Gastrocnemius medialis (tissue), 4 donors: ENCODE measurements at regions not wholly inside any gene's neighbourhood (a gene's known extent, or its start where the extent isn't known, plus 50 kb on each side); places are given as distances from the start of the nearest gene placed in this dataset.

Experiments used
- ATAC-seq, 2 donors: fragments of 150-250 bp; one replicate each; pipeline ENCODE4 v1.9.1; 2016
- DNase-seq, 2 donors: peaks; one replicate each; pipeline ENCODE4 v3.0.0-alpha.2; 2019
- H3K27ac ChIP-seq, 4 donors: fragments of 200-600 bp; sonication (generic); 1 replicate in 1 of 4; 2 replicates in 3 of 4; pipeline ENCODE4 v1.5.1; 2016 to 2018; ENCODE audit warnings: mild to moderate bottlenecking in 2 of 4, moderate library complexity in 1 of 4
- H3K27me3 ChIP-seq, 3 donors: fragments of 200-600 bp; sonication (generic) in 2 of 3; 1 replicate in 1 of 3; 2 replicates in 2 of 3; pipeline versions ENCODE4 v1.5.1 to v1.6.0; 2016 to 2019; ENCODE audit warnings: mild to moderate bottlenecking in 1 of 3, moderate library complexity in 1 of 3
- H3K36me3 ChIP-seq, 2 donors: fragments of 200-600 bp; sonication (generic) in 1 of 2; one replicate each; pipeline ENCODE4 v1.5.1; 2017 to 2018
- H3K4me1 ChIP-seq, 2 donors: fragments of 200-600 bp; sonication (generic) in 1 of 2; one replicate each; pipeline ENCODE4 v1.5.1; 2016 to 2017; ENCODE audit warnings: mild to moderate bottlenecking in 2 of 2
- H3K4me3 ChIP-seq, 4 donors: fragments of 200-600 bp; sonication (generic) in 3 of 4; 1 replicate in 1 of 4; 2 replicates in 3 of 4; pipeline ENCODE4 v1.5.1; 2016 to 2019; ENCODE audit warnings: mild to moderate bottlenecking in 2 of 4
- H3K9me3 ChIP-seq, 3 donors: fragments of 200-600 bp; sonication (generic) in 2 of 3; 1 replicate in 1 of 3; 2 replicates in 2 of 3; pipeline ENCODE4 v1.5.1; 2016 to 2019
- CTCF ChIP-seq, 5 experiments: fragments of 450-650 bp in 3 of 5; fragments of 200-600 bp in 2 of 5; sonication (generic) in 2 of 5; IDR thresholded peaks in 4 of 5; conservative IDR thresholded peaks in 1 of 5; 1 replicate in 4 of 5; 2 replicates in 1 of 5; pipeline ENCODE4 v1.5.1; 2016 to 2019; ENCODE audit warnings: antibody characterized with exemption in 5 of 5, mild to moderate bottlenecking in 3 of 5, moderate library complexity in 3 of 5
- POLR2A ChIP-seq, 2 donors: fragments of 450-650 bp; IDR thresholded peaks; one replicate each; pipeline ENCODE4 v1.6.1; 2017; ENCODE audit warnings: antibody characterized with exemption in 2 of 2, mild to moderate bottlenecking in 2 of 2, moderate library complexity in 2 of 2
- in situ Hi-C, 4 donors: fragments of 200-750 bp; cut with MboI; loops; one replicate each; pipeline versions ENCODE4 v1.15.0 to v1.8.0; 2017; ENCODE audit warnings: low sequenced_read_pairs in 4 of 4
- intact Hi-C: fragments of 100-400 bp; cut with DNase I; formaldehyde crosslinking; loops from one replicate; pipeline ENCODE4 v1.15.1; 2023; ENCODE audit warnings: low total_unique reads

DNA sequence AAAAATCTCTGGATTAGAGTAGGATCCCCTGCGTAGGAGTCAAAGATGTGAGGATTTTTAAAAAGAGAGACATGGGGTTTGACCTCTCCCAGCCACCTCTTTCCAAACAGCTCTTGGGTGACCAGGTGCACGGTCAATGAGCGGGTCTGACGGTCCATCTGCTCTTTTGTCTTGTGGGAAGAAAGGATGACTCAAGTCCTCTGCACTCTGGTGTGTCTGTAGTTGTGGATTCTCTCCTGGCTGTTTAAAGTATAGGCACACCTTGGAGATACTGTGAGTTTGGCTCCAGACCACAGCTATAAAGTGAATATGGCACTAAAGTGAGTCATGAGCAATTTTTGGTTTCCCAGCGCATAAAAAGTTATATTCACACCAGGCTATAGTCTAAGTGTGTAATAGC lies 209.8 kb downstream of the BMP7 start:
- intact Hi-C loops, result no loop called here

DNA sequence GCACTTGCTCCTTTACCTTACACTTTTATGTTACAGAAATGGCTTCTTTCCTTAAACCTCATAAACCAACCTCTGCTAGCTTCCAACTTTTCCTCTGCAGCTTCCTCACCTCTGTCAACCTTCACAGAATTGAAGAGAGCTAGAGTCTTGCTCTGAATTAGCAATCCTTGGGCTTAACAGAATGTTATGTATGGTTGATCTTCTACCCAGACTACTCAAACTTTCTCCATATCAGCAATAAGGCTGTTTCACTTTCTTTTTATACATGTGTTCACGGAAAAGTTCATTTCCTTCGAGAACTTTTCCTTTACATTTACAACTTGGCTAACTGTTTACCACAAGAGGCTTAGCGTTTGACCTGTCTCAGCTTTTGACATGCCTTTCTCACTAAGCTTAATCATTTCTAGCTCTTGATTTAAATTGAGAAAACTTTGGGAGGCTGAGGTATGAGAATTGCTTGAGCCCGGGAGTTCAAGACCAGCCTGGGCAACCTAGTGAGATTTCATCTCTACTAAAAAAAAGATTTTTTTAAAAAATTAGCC lies 207.3 kb downstream of the BMP7 start:
- H3K27ac ChIP-seq, result no peak overlapping the region
- intact Hi-C loops (no loop called here), in situ Hi-C loops (no loop called here)
- H3K36me3 ChIP-seq, result no peaks in the 10 kb centered on the region
- H3K4me3 ChIP-seq, result no peak overlapping the region
- DNase-seq (no peak), ATAC-seq (no peak)
- H3K4me1 ChIP-seq, result no peaks in the 10 kb centered on the region
- H3K27me3 ChIP-seq, result peaks cover 0 to 20% (median 5%) of the 10 kb centered on the region in 3 donors
- no peak for TF ChIP-seq POLR2A (IDR thresholded peaks at IDR 0.05)
- no peak for TF ChIP-seq CTCF (IDR thresholded peaks at IDR 0.05 in 4 of 5, conservative IDR thresholded peaks at IDR 0.05 in 1 of 5)
- H3K9me3 ChIP-seq, result no peaks in the 10 kb centered on the region

More for the DNA sequence above, 209.8 kb downstream of the BMP7 start:
- Histone ChIP-seq H3K9me3 (no peaks in the 10 kb centered on the region), H3K4me3 (no peak overlapping the region), H3K27ac (no peak overlapping the region), H3K4me1 (no peaks in the 10 kb centered on the region), H3K27me3 (peaks cover 0 to 16% (median 0%) of the 10 kb centered on the region in 3 donors), H3K36me3 (no peaks in the 10 kb centered on the region)
- ATAC-seq, result no peak
- DNase-seq, result no peak
- TF ChIP-seq POLR2A (IDR thresholded peaks at IDR 0.05) (no peak), CTCF (IDR thresholded peaks at IDR 0.05 in 4 of 5, conservative IDR thresholded peaks at IDR 0.05 in 1 of 5) (no peak)
- in situ Hi-C loops, result no loop called here

GRCh38 chr20:57060407-57061050 lies 205.9 kb downstream of the BMP7 start:
- no peak overlapping the region for H3K27ac ChIP-seq
- H3K36me3 ChIP-seq, result no peaks in the 10 kb centered on the region
- no peak for TF ChIP-seq POLR2A (IDR thresholded peaks at IDR 0.05)
- no peak for TF ChIP-seq CTCF (IDR thresholded peaks at IDR 0.05 in 4 of 5, conservative IDR thresholded peaks at IDR 0.05 in 1 of 5)
- H3K27me3 ChIP-seq, result peaks cover 2 to 25% (median 5%) of the 10 kb centered on the region in 3 donors
- H3K4me3 ChIP-seq, result no peak overlapping the region
- H3K4me1 ChIP-seq, result no peaks in the 10 kb centered on the region
- intact Hi-C loops (no loop called here), in situ Hi-C loops (no loop called here)
- DNase-seq (no peak), ATAC-seq (no peak)
- no peaks in the 10 kb centered on the region for H3K9me3 ChIP-seq

DNA sequence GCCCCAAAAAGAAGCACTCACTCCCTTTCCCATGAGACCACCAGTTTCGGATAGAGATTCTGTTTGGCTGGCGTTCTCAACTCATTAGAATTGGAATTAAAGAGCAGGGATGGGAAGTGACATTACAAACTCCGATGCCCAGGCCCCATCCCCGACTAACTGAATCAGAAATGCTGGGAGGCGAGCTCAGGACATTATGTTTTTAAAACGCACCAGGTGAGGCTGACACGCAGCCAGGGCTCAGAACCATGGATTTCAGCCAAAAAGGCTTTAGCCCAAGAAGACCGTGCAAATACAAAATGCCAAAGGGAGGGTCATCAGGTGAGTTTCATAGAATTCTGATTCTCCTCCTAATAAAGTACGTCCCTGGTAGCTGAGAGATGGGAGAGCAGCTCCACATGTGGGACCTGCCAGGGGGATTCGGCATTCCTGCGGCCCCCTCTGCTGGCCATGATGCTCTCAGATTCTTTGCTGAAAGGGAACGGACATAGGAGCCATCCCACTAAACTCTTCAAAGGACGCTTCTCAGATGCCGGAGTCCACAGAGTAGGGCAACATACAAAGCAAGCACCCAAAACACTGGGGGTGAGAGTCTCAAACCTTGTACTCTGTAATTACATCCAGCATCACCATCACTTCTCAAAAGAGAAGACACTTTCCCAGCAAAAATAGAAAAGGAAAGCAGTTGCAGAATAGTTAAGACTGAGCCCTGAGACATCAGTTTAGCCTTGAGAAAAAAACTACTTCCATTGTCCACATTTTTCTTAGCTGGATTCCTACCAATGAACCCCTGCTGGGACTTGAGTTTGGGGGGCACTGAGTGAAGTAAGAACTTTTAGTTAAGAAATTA lies 205.2 kb downstream of the BMP7 start:
- Histone ChIP-seq H3K36me3 (no peaks in the 10 kb centered on the region), H3K9me3 (no peaks in the 10 kb centered on the region), H3K4me1 (no peaks in the 10 kb centered on the region), H3K27me3 (peaks cover 2 to 27% (median 5%) of the 10 kb centered on the region in 3 donors), H3K27ac (no peak overlapping the region), H3K4me3 (no peak overlapping the region)
- DNase-seq (no peak), ATAC-seq (no peak)
- in situ Hi-C loops, result no loop called here
- TF ChIP-seq CTCF (IDR thresholded peaks at IDR 0.05 in 4 of 5, conservative IDR thresholded peaks at IDR 0.05 in 1 of 5) (no peak), POLR2A (IDR thresholded peaks at IDR 0.05) (no peak)
- intact Hi-C loops, result no loop called here
